ENCODE measurements at regions not wholly inside any gene's neighbourhood (a gene's known extent, or its start where the extent isn't known, plus 50 kb on each side); places are given as distances from the start of the nearest gene placed in this dataset.

- Histone ChIP-seq H2AFZ (peak overlapping the region; percentile 27), H3K4me3 (ENCODE audit: low read depth, low read length) (no peak overlapping the region), H3K79me2 (no peaks in the 10 kb centered on the region), H3K36me3 (ENCODE audit: control insufficient read depth, insufficient read depth, low read length) (no peaks in the 10 kb centered on the region), H3K9ac (no peak overlapping the region), H3K4me2 (ENCODE audit: low read length) (no peak overlapping the region), H3K27me3 (ENCODE audit: control insufficient read depth, insufficient read depth, low read length) (no peaks in the 10 kb centered on the region), H3K27ac (peak overlapping the region; percentile 16), H3K9me3 (ENCODE audit: control insufficient read depth, low read length) (no peaks in the 10 kb centered on the region), H3K4me1 (peaks cover 4% of the 10 kb centered on the region)
- no peak for TF ChIP-seq CTCF (IDR thresholded peaks at IDR 0.05)
These were observed 138.0 kb downstream of the GJA1 start for GRCh38 chr6:121573481-121573880.

GRCh38 chr6:121578216-121578615, 142.8 kb downstream of the GJA1 start:
- no peaks in the 10 kb centered on the region for H3K27me3 ChIP-seq (ENCODE audit: control insufficient read depth, insufficient read depth, low read length)
- H3K79me2 ChIP-seq, result no peaks in the 10 kb centered on the region
- H2AFZ ChIP-seq, result no peak overlapping the region
- H3K4me1 ChIP-seq, result peaks cover 7% of the 10 kb centered on the region
- no peak overlapping the region for H3K4me2 ChIP-seq (ENCODE audit: low read length)
- no peak overlapping the region for H3K9ac ChIP-seq
- no peak overlapping the region for H3K27ac ChIP-seq
- no peak for TF ChIP-seq CTCF (IDR thresholded peaks at IDR 0.05)
- no peak overlapping the region for H3K4me3 ChIP-seq (ENCODE audit: low read depth, low read length)
- no peaks in the 10 kb centered on the region for H3K36me3 ChIP-seq (ENCODE audit: control insufficient read depth, insufficient read depth, low read length)
- H3K9me3 ChIP-seq (ENCODE audit: control insufficient read depth, low read length), result no peaks in the 10 kb centered on the region

- no peak for TF ChIP-seq CTCF (IDR thresholded peaks at IDR 0.05)
- Histone ChIP-seq H3K27me3 (ENCODE audit: control insufficient read depth, insufficient read depth, low read length) (no peaks in the 10 kb centered on the region), H3K27ac (no peak overlapping the region), H3K4me3 (ENCODE audit: low read depth, low read length) (no peak overlapping the region), H3K4me1 (peaks cover 8% of the 10 kb centered on the region), H2AFZ (peak overlapping the region; percentile 2), H3K9ac (no peak overlapping the region), H3K9me3 (ENCODE audit: control insufficient read depth, low read length) (no peaks in the 10 kb centered on the region), H3K79me2 (no peaks in the 10 kb centered on the region), H3K36me3 (ENCODE audit: control insufficient read depth, insufficient read depth, low read length) (no peaks in the 10 kb centered on the region), H3K4me2 (ENCODE audit: low read length) (no peak overlapping the region)
These were observed 144.0 kb downstream of the GJA1 start for GRCh38 chr6:121579478-121579877.

GRCh38 chr6:121581327-121581726, 145.9 kb downstream of the GJA1 start:
- H3K27ac ChIP-seq, result no peak overlapping the region

More at GRCh38 chr6:121581327-121581726, 145.9 kb downstream of the GJA1 start:
- no peaks in the 10 kb centered on the region for H3K9me3 ChIP-seq (ENCODE audit: control insufficient read depth, low read length)
- H3K4me2 ChIP-seq (ENCODE audit: low read length), result no peak overlapping the region
- H3K4me1 ChIP-seq, result peaks cover 13% of the 10 kb centered on the region
- H3K27me3 ChIP-seq (ENCODE audit: control insufficient read depth, insufficient read depth, low read length), result no peaks in the 10 kb centered on the region
- no peak for TF ChIP-seq CTCF (IDR thresholded peaks at IDR 0.05)
- H3K4me3 ChIP-seq (ENCODE audit: low read depth, low read length), result no peak overlapping the region
- no peaks in the 10 kb centered on the region for H3K79me2 ChIP-seq
- no peak overlapping the region for H3K9ac ChIP-seq
- H2AFZ ChIP-seq, result peak overlapping the region; percentile 34
- H3K36me3 ChIP-seq (ENCODE audit: control insufficient read depth, insufficient read depth, low read length), result no peaks in the 10 kb centered on the region

Measured in parathyroid adenoma (tissue), 2 donors.